Right lobe of liver (tissue), 6 donors: ENCODE measurements at regions not wholly inside any gene's neighbourhood (a gene's known extent, or its start where the extent isn't known, plus 50 kb on each side); places are given as distances from the start of the nearest gene placed in this dataset.

Experiments used
- ATAC-seq, 4 donors: fragments of 200-7000 bp; cut with Tn5 transposase; one replicate each; pipeline ENCODE4 v1.9.1; 2020; ENCODE audit warnings: mild to moderate bottlenecking in 4 of 4, moderate library complexity in 4 of 4
- DNase-seq, 3 donors: peaks; one replicate each; pipeline ENCODE4 v3.0.0-alpha.2; 2020
- H3K27ac ChIP-seq, 3 donors: fragments of 200-600 bp; one replicate each; pipeline ENCODE4 v1.8.0; 2022
- H3K27me3 ChIP-seq, 2 donors: fragments of 200-600 bp; one replicate each; pipeline ENCODE4 v1.8.0; 2022
- H3K36me3 ChIP-seq, 4 donors: fragments of 200-600 bp; sonication (generic) in 1 of 4; one replicate each; pipeline versions ENCODE4 v1.5.1 to v1.8.0; 2017 to 2022; ENCODE audit warnings: control low read depth in 1 of 4
- H3K4me1 ChIP-seq, 4 donors: fragments of 200-600 bp; sonication (generic) in 1 of 4; one replicate each; pipeline versions ENCODE4 v1.5.1 to v1.8.0; 2017 to 2022; ENCODE audit warnings: control low read depth in 1 of 4
- H3K4me3 ChIP-seq, 3 donors: fragments of 200-600 bp; one replicate each; pipeline ENCODE4 v1.8.0; 2022
- H3K9me3 ChIP-seq, 4 donors: fragments of 200-600 bp; sonication (generic) in 1 of 4; one replicate each; pipeline versions ENCODE4 v1.5.1 to v1.8.0; 2017 to 2022; ENCODE audit warnings: control low read depth in 1 of 4
- CTCF ChIP-seq, 4 donors: fragments of 200-600 bp in 3 of 4; fragments of 450-650 bp in 1 of 4; IDR thresholded peaks; one replicate each; pipeline versions ENCODE4 v1.5.1 to v1.8.0; 2016 to 2022; ENCODE audit warnings: antibody characterized with exemption in 4 of 4, mild to moderate bottlenecking in 2 of 4
- POLR2A ChIP-seq: fragments of 450-650 bp; IDR thresholded peaks from one replicate; pipeline ENCODE4 v1.6.1; 2017; ENCODE audit warnings: antibody characterized with exemption, mild to moderate bottlenecking
- WGBS: methylation state at CpG from one replicate; pipeline ENCODE4 v1.1.6; 2018; ENCODE audit warnings: low coverage, low lambda C conversion rate; ENCODE audit not compliant: insufficient coverage; ENCODE audit errors: missing lambda C conversion rate; 5-methylcytosine and 5-hydroxymethylcytosine counted together
- intact Hi-C, 2 donors: fragments of 100-400 bp; cut with DNase I; formaldehyde crosslinking; loops; one replicate each; pipeline versions ENCODE4 v1.11.2 to v1.14.1; 2022
- donor health status: DM: no; HTN: yes; CAD: no.
- donor health status: DM: no; HTN: no; CAD: no.
- donor health status: DM: no; HTN: no; CAD: no.
- donor health status: DM: no; HTN: yes; CAD: no.
- donor health status: DM: no; HTN: yes; CAD: no.

GRCh38 chr19:31119951-31120690, 229.1 kb downstream of the TSHZ3 start:
- no peak for ATAC-seq
- H3K36me3 ChIP-seq = no peaks in the 10 kb centered on the region
- WGBS = 77% methylated on average over 1 of the region's 5 CpGs
- no peaks in the 10 kb centered on the region for H3K27me3 ChIP-seq
- H3K27ac ChIP-seq = no peak overlapping the region
- DNase-seq = no peak
- no peaks in the 10 kb centered on the region for H3K9me3 ChIP-seq
- no peaks in the 10 kb centered on the region for H3K4me1 ChIP-seq
- TF ChIP-seq POLR2A (no peak), CTCF (IDR thresholded peaks at IDR 0.05) (no peak)
- intact Hi-C loops = no loop called here
- no peak overlapping the region for H3K4me3 ChIP-seq

GRCh38 chr19:31118986-31119385, 230.2 kb downstream of the TSHZ3 start:
- H3K27me3 ChIP-seq = no peaks in the 10 kb centered on the region
- H3K27ac ChIP-seq = no peak overlapping the region
- ATAC-seq (no peak), DNase-seq (no peak)
- H3K9me3 ChIP-seq = no peaks in the 10 kb centered on the region
- TF ChIP-seq CTCF (IDR thresholded peaks at IDR 0.05) (no peak), POLR2A (no peak)
- no peak overlapping the region for H3K4me3 ChIP-seq
- no peaks in the 10 kb centered on the region for H3K4me1 ChIP-seq
- 15% methylated on average over 2 of the region's 4 CpGs for WGBS
- no peaks in the 10 kb centered on the region for H3K36me3 ChIP-seq
- intact Hi-C loops = no loop called here

- DNase-seq = no peak
- WGBS = 27% methylated on average over 11 of the region's 15 CpGs
- Histone ChIP-seq H3K27ac (no peak overlapping the region), H3K4me1 (no peaks in the 10 kb centered on the region), H3K9me3 (no peaks in the 10 kb centered on the region), H3K36me3 (no peaks in the 10 kb centered on the region), H3K4me3 (no peak overlapping the region), H3K27me3 (no peaks in the 10 kb centered on the region)
- intact Hi-C loops = no loop called here
- ATAC-seq = peak; percentile 23 to 43 (median 34)
- no peak for TF ChIP-seq POLR2A
- no peak for TF ChIP-seq CTCF (IDR thresholded peaks at IDR 0.05)
These were observed 230.8 kb downstream of the TSHZ3 start for GRCh38 chr19:31118287-31118955.

- no peak overlapping the region for H3K4me3 ChIP-seq
- no peak overlapping the region for H3K27ac ChIP-seq
- intact Hi-C loops = no loop called here
- no peaks in the 10 kb centered on the region for H3K36me3 ChIP-seq
- H3K9me3 ChIP-seq = no peaks in the 10 kb centered on the region
- no peaks in the 10 kb centered on the region for H3K27me3 ChIP-seq
- no peak for TF ChIP-seq POLR2A
- TF ChIP-seq CTCF (IDR thresholded peaks at IDR 0.05) = no peak
- no peak for DNase-seq
- no peak for ATAC-seq
- no peaks in the 10 kb centered on the region for H3K4me1 ChIP-seq
These were observed 234.7 kb downstream of the TSHZ3 start for GRCh38 chr19:31114585-31114984.
